CD14-positive monocyte (primary cell): ENCODE measurements at regions not wholly inside any gene's neighbourhood (a gene's known extent, or its start where the extent isn't known, plus 50 kb on each side); places are given as distances from the start of the nearest gene placed in this dataset.

ENCODE experiments used
- DNase-seq, 3 donors: peaks; one replicate each; pipeline ENCODE4 v3.0.0-alpha.2; 2011 to 2022
- H2AFZ ChIP-seq: 2 replicates; pipeline ENCODE4 v1.6.0; 2012; ENCODE audit warnings: mild to moderate bottlenecking, low read depth, low read length, inconsistent platforms; ENCODE audit not compliant: insufficient read depth, poor library complexity, severe bottlenecking
- H3K27ac ChIP-seq, 2 donors: 1 replicate in 1 of 2; 2 replicates in 1 of 2; pipeline ENCODE4 v1.5.1; 2012 to 2013; ENCODE audit warnings: low read length in 2 of 2, control low read depth in 1 of 2, inconsistent platforms in 1 of 2, low read depth in 1 of 2, mild to moderate bottlenecking in 1 of 2
- H3K27me3 ChIP-seq, 2 donors: one replicate each; pipeline versions ENCODE4 v1.6.0 to v1.6.1; 2011 to 2013; ENCODE audit warnings: low read length in 2 of 2; ENCODE audit not compliant: control insufficient read depth in 2 of 2, insufficient read depth in 2 of 2
- H3K36me3 ChIP-seq, 2 donors: replicated peaks in 1 of 2; 1 replicate in 1 of 2; 2 replicates in 1 of 2; pipeline versions ENCODE4 v1.5.1 to v1.6.1; 2012 to 2013; ENCODE audit warnings: low read length in 2 of 2, control low read depth in 1 of 2, inconsistent platforms in 1 of 2, mild to moderate bottlenecking in 1 of 2; ENCODE audit not compliant: insufficient read depth in 2 of 2, control insufficient read depth in 1 of 2
- H3K4me1 ChIP-seq, 2 donors: 1 replicate in 1 of 2; 2 replicates in 1 of 2; pipeline versions ENCODE4 v1.5.1 to v1.6.1; 2012 to 2013; ENCODE audit warnings: low read length in 2 of 2, control low read depth in 1 of 2, inconsistent platforms in 1 of 2, mild to moderate bottlenecking in 1 of 2, moderate library complexity in 1 of 2; ENCODE audit not compliant: insufficient read depth in 2 of 2, control insufficient read depth in 1 of 2
- H3K4me2 ChIP-seq: replicated peaks from 2 replicates; pipeline ENCODE3; 2012; ENCODE audit warnings: low read length, moderate library complexity, mild to moderate bottlenecking; ENCODE audit not compliant: poor library complexity, severe bottlenecking; ENCODE audit errors: extremely low read depth
- H3K4me3 ChIP-seq, 3 experiments: fragments of 200-600 bp in 1 of 3; sonication (generic) in 1 of 3; replicated peaks in 1 of 3; 1 replicate in 2 of 3; 2 replicates in 1 of 3; pipeline ENCODE4 v1.5.1; 2011 to 2013; ENCODE audit warnings: low read length in 3 of 3, mild to moderate bottlenecking in 3 of 3, control low read depth in 2 of 3, low read depth in 2 of 3, inconsistent platforms in 1 of 3, moderate library complexity in 1 of 3
- H3K79me2 ChIP-seq: 2 replicates; pipeline ENCODE4 v1.6.0; 2012; ENCODE audit warnings: mild to moderate bottlenecking, control low read depth, inconsistent platforms, low read length, moderate library complexity; ENCODE audit not compliant: insufficient read depth
- H3K9ac ChIP-seq: 2 replicates; pipeline ENCODE4 v1.6.0; 2017; ENCODE audit warnings: low read length, mild to moderate bottlenecking; ENCODE audit not compliant: insufficient read depth, poor library complexity, severe bottlenecking
- H3K9me3 ChIP-seq, 2 donors: replicated peaks in 1 of 2; 1 replicate in 1 of 2; 2 replicates in 1 of 2; pipeline versions ENCODE4 v1.5.1 to v1.6.1; 2012 to 2013; ENCODE audit warnings: low read length in 2 of 2, control low read depth in 1 of 2; ENCODE audit not compliant: control insufficient read depth in 1 of 2, insufficient read depth in 1 of 2
- H4K20me1 ChIP-seq: 2 replicates; pipeline ENCODE4 v1.6.0; 2012; ENCODE audit warnings: mild to moderate bottlenecking, low read length, control low read depth, moderate library complexity; ENCODE audit not compliant: insufficient read depth
- H3K27ac Mint-ChIP-seq, 7 donors: one replicate each; pipeline ENCODE4 v1.8.0; 2020; ENCODE audit warnings: mild to moderate bottlenecking in 7 of 7, mixed read lengths in 7 of 7, moderate library complexity in 6 of 7, inconsistent platforms in 2 of 7
- H3K27me3 Mint-ChIP-seq, 3 donors: one replicate each; pipeline ENCODE4 v1.8.0; 2021 to 2022; ENCODE audit warnings: low read depth in 3 of 3, mild to moderate bottlenecking in 3 of 3, mixed read lengths in 3 of 3, moderate library complexity in 3 of 3, inconsistent platforms in 1 of 3
- H3K36me3 Mint-ChIP-seq, 2 donors: one replicate each; pipeline ENCODE4 v1.8.0; 2020; ENCODE audit warnings: mixed read lengths in 2 of 2, inconsistent platforms in 1 of 2, mild to moderate bottlenecking in 1 of 2
- H3K4me1 Mint-ChIP-seq: one replicate; pipeline ENCODE4 v1.8.0; 2020; ENCODE audit warnings: mild to moderate bottlenecking, mixed read lengths
- H3K4me3 Mint-ChIP-seq, 2 donors: one replicate each; pipeline ENCODE4 v1.8.0; 2020; ENCODE audit warnings: mild to moderate bottlenecking in 2 of 2, mixed read lengths in 2 of 2, moderate library complexity in 1 of 2
- H3K9me3 Mint-ChIP-seq, 7 donors: one replicate each; pipeline ENCODE4 v1.8.0; 2020 to 2022; ENCODE audit warnings: mixed read lengths in 7 of 7, mild to moderate bottlenecking in 6 of 7, moderate library complexity in 6 of 7, inconsistent platforms in 2 of 7
- CTCF ChIP-seq: fragments of 200-600 bp; IDR thresholded peaks from one replicate; pipeline ENCODE4 v1.8.0; 2022; ENCODE audit warnings: antibody characterized with exemption, mild to moderate bottlenecking
- WGBS: methylation state at CpG from one replicate; pipeline ENCODE4 v1.1.5; 2013; ENCODE audit warnings: missing lambda C conversion rate; ENCODE audit not compliant: insufficient coverage; 5-methylcytosine and 5-hydroxymethylcytosine counted together
- intact Hi-C, 2 donors: fragments of 100-400 bp; cut with micrococcal nuclease; formaldehyde crosslinking; loops; one replicate each; pipeline versions ENCODE4 v1.15.0 to v1.15.1; 2023

GRCh38 chr18:25724121-25724520 lies 366.3 kb downstream of the SS18 start:
- no peaks in the 10 kb centered on the region for H4K20me1 ChIP-seq
- TF ChIP-seq CTCF = no peak
- no peaks in the 10 kb centered on the region for H3K4me1 ChIP-seq
- H3K27me3 ChIP-seq = no peaks in the 10 kb centered on the region
- intact Hi-C loops = no loop called here
- no peaks in the 10 kb centered on the region for H3K36me3 ChIP-seq
- H2AFZ ChIP-seq = no peak overlapping the region
- no peak for DNase-seq
- H3K79me2 ChIP-seq = no peaks in the 10 kb centered on the region
- Mint-ChIP-seq H3K9me3 (peaks cover 4 to 16% (median 9%) of the 10 kb centered on the region in 7 donors), H3K4me3 (no peak overlapping the region), H3K36me3 (no peaks in the 10 kb centered on the region), H3K4me1 (no peaks in the 10 kb centered on the region), H3K27ac (peak overlapping the region in 1 of 7 donors; percentile 3), H3K27me3 (peaks cover 2 to 6% (median 2%) of the 10 kb centered on the region in 3 donors)
- H3K9me3 ChIP-seq = peaks cover 0 to 3% of the 10 kb centered on the region in 2 donors
- H3K27ac ChIP-seq = no peak overlapping the region
- H3K4me3 ChIP-seq = no peak overlapping the region
- 100% methylated on average over 1 of the region's 2 CpGs for WGBS
- H3K9ac ChIP-seq = no peak overlapping the region
- no peak overlapping the region for H3K4me2 ChIP-seq

- no peaks in the 10 kb centered on the region for H3K79me2 ChIP-seq
- H3K4me1 ChIP-seq = no peaks in the 10 kb centered on the region
- Mint-ChIP-seq H3K9me3 (peaks cover 8 to 40% (median 23%) of the 10 kb centered on the region in 7 donors), H3K36me3 (no peaks in the 10 kb centered on the region), H3K27me3 (peaks cover 4 to 9% (median 6%) of the 10 kb centered on the region in 3 donors), H3K27ac (no peak overlapping the region), H3K4me3 (no peak overlapping the region), H3K4me1 (no peaks in the 10 kb centered on the region)
- no peaks in the 10 kb centered on the region for H3K27me3 ChIP-seq
- H3K9ac ChIP-seq = no peak overlapping the region
- H3K27ac ChIP-seq = no peak overlapping the region
- peaks cover 18 to 21% of the 10 kb centered on the region in 2 donors for H3K9me3 ChIP-seq
- no peaks in the 10 kb centered on the region for H3K36me3 ChIP-seq
- H3K4me3 ChIP-seq = no peak overlapping the region
- no peak for TF ChIP-seq CTCF
- no peak overlapping the region for H2AFZ ChIP-seq
- intact Hi-C loops = no loop called here
- no peak overlapping the region for H3K4me2 ChIP-seq
- H4K20me1 ChIP-seq = no peaks in the 10 kb centered on the region
- DNase-seq = no peak
- WGBS = 100% methylated on average over 1 of the region's 4 CpGs
Measured at GRCh38 chr18:25713103-25713502, 361.1 kb upstream of the ZNF521 start.
